ENCODE measurements at regions not wholly inside any gene's neighbourhood (a gene's known extent, or its start where the extent isn't known, plus 50 kb on each side); places are given as distances from the start of the nearest gene placed in this dataset.

- no peaks in the 10 kb centered on the region for H3K9me3 ChIP-seq (ENCODE audit: low read length)
- peak overlapping the region; percentile 38 for H2AFZ ChIP-seq (ENCODE audit: low read depth, low read length)
- peaks cover 38% of the 10 kb centered on the region for H3K4me1 ChIP-seq (ENCODE audit: insufficient read depth, low read length)
- H3K27me3 ChIP-seq (ENCODE audit: insufficient read depth, low read length): no peaks in the 10 kb centered on the region
- H3K4me3 ChIP-seq (ENCODE audit: low read length): peak overlapping the region; percentile 51
- H3K36me3 ChIP-seq (ENCODE audit: insufficient read depth, low read length): no peaks in the 10 kb centered on the region
Measured at GRCh38 chr3:115512565-115513415, 110.5 kb upstream of the GAP43 start.

GRCh38 chr3:115513416-115513800, 109.9 kb upstream of the GAP43 start:
- H3K9me3 ChIP-seq (ENCODE audit: low read length): no peaks in the 10 kb centered on the region
- H3K27me3 ChIP-seq (ENCODE audit: insufficient read depth, low read length): no peaks in the 10 kb centered on the region
- peak overlapping the region; percentile 51 for H3K4me3 ChIP-seq (ENCODE audit: low read length)
- peak overlapping the region; percentile 38 for H2AFZ ChIP-seq (ENCODE audit: low read depth, low read length)
- peaks cover 41% of the 10 kb centered on the region for H3K4me1 ChIP-seq (ENCODE audit: insufficient read depth, low read length)
- H3K36me3 ChIP-seq (ENCODE audit: insufficient read depth, low read length): no peaks in the 10 kb centered on the region

GRCh38 chr3:115517457-115518050, 105.8 kb upstream of the GAP43 start:
- peaks cover 34% of the 10 kb centered on the region for H3K4me1 ChIP-seq (ENCODE audit: insufficient read depth, low read length)
- H3K4me3 ChIP-seq (ENCODE audit: low read length): no peak overlapping the region
- no peak overlapping the region for H2AFZ ChIP-seq (ENCODE audit: low read depth, low read length)
- H3K27me3 ChIP-seq (ENCODE audit: insufficient read depth, low read length): no peaks in the 10 kb centered on the region
- H3K9me3 ChIP-seq (ENCODE audit: low read length): no peaks in the 10 kb centered on the region
- no peaks in the 10 kb centered on the region for H3K36me3 ChIP-seq (ENCODE audit: insufficient read depth, low read length)

GRCh38 chr3:115518100-115518852, 105.0 kb upstream of the GAP43 start:
- Histone ChIP-seq H3K4me1 (ENCODE audit: insufficient read depth, low read length) (peaks cover 30% of the 10 kb centered on the region), H2AFZ (ENCODE audit: low read depth, low read length) (no peak overlapping the region), H3K9me3 (ENCODE audit: low read length) (no peaks in the 10 kb centered on the region), H3K36me3 (ENCODE audit: insufficient read depth, low read length) (no peaks in the 10 kb centered on the region), H3K27me3 (ENCODE audit: insufficient read depth, low read length) (no peaks in the 10 kb centered on the region), H3K4me3 (ENCODE audit: low read length) (no peak overlapping the region)

- no peaks in the 10 kb centered on the region for H3K27me3 ChIP-seq (ENCODE audit: insufficient read depth, low read length)
- H3K36me3 ChIP-seq (ENCODE audit: insufficient read depth, low read length): no peaks in the 10 kb centered on the region
- no peak overlapping the region for H3K4me3 ChIP-seq (ENCODE audit: low read length)
- H2AFZ ChIP-seq (ENCODE audit: low read depth, low read length): no peak overlapping the region
- H3K9me3 ChIP-seq (ENCODE audit: low read length): no peaks in the 10 kb centered on the region
- H3K4me1 ChIP-seq (ENCODE audit: insufficient read depth, low read length): peaks cover 25% of the 10 kb centered on the region
Measured at GRCh38 chr3:115520241-115520640, 103.1 kb upstream of the GAP43 start.

- no peaks in the 10 kb centered on the region for H3K9me3 ChIP-seq (ENCODE audit: low read length)
- peaks cover 25% of the 10 kb centered on the region for H3K4me1 ChIP-seq (ENCODE audit: insufficient read depth, low read length)
- no peaks in the 10 kb centered on the region for H3K27me3 ChIP-seq (ENCODE audit: insufficient read depth, low read length)
- no peak overlapping the region for H2AFZ ChIP-seq (ENCODE audit: low read depth, low read length)
- H3K4me3 ChIP-seq (ENCODE audit: low read length): no peak overlapping the region
- no peaks in the 10 kb centered on the region for H3K36me3 ChIP-seq (ENCODE audit: insufficient read depth, low read length)
Measured at GRCh38 chr3:115520651-115521245, 102.6 kb upstream of the GAP43 start.

- Histone ChIP-seq H3K27me3 (ENCODE audit: insufficient read depth, low read length) (no peaks in the 10 kb centered on the region), H2AFZ (ENCODE audit: low read depth, low read length) (no peak overlapping the region), H3K36me3 (ENCODE audit: insufficient read depth, low read length) (no peaks in the 10 kb centered on the region), H3K9me3 (ENCODE audit: low read length) (peaks cover 2% of the 10 kb centered on the region), H3K4me3 (ENCODE audit: low read length) (no peak overlapping the region), H3K4me1 (ENCODE audit: insufficient read depth, low read length) (peaks cover 15% of the 10 kb centered on the region)
Measured at GRCh38 chr3:115523458-115523857, 99.9 kb upstream of the GAP43 start.

- peaks cover 2% of the 10 kb centered on the region for H3K9me3 ChIP-seq (ENCODE audit: low read length)
Measured at GRCh38 chr3:115524549-115524948, 98.8 kb upstream of the GAP43 start.

GRCh38 chr3:115525731-115526130, 97.6 kb upstream of the GAP43 start:
- Histone ChIP-seq H3K27me3 (ENCODE audit: insufficient read depth, low read length) (no peaks in the 10 kb centered on the region), H3K9me3 (ENCODE audit: low read length) (peaks cover 2% of the 10 kb centered on the region), H3K4me1 (ENCODE audit: insufficient read depth, low read length) (peaks cover 4% of the 10 kb centered on the region), H3K4me3 (ENCODE audit: low read length) (no peak overlapping the region), H2AFZ (ENCODE audit: low read depth, low read length) (no peak overlapping the region), H3K36me3 (ENCODE audit: insufficient read depth, low read length) (no peaks in the 10 kb centered on the region)

More at GRCh38 chr3:115524549-115524948, 98.8 kb upstream of the GAP43 start:
- Histone ChIP-seq H2AFZ (ENCODE audit: low read depth, low read length) (no peak overlapping the region), H3K36me3 (ENCODE audit: insufficient read depth, low read length) (no peaks in the 10 kb centered on the region), H3K4me3 (ENCODE audit: low read length) (no peak overlapping the region), H3K4me1 (ENCODE audit: insufficient read depth, low read length) (peaks cover 4% of the 10 kb centered on the region), H3K27me3 (ENCODE audit: insufficient read depth, low read length) (no peaks in the 10 kb centered on the region)

GRCh38 chr3:115533218-115533617, 90.1 kb upstream of the GAP43 start:
- H3K4me1 ChIP-seq (ENCODE audit: insufficient read depth, low read length): no peaks in the 10 kb centered on the region

GRCh38 chr3:115536171-115536570, 87.1 kb upstream of the GAP43 start:
- Histone ChIP-seq H3K4me3 (ENCODE audit: low read length) (no peak overlapping the region), H3K4me1 (ENCODE audit: insufficient read depth, low read length) (no peaks in the 10 kb centered on the region), H2AFZ (ENCODE audit: low read depth, low read length) (no peak overlapping the region)

More at GRCh38 chr3:115533218-115533617, 90.1 kb upstream of the GAP43 start:
- Histone ChIP-seq H3K36me3 (ENCODE audit: insufficient read depth, low read length) (no peaks in the 10 kb centered on the region), H3K4me3 (ENCODE audit: low read length) (no peak overlapping the region), H3K9me3 (ENCODE audit: low read length) (peaks cover 2% of the 10 kb centered on the region), H2AFZ (ENCODE audit: low read depth, low read length) (no peak overlapping the region), H3K27me3 (ENCODE audit: insufficient read depth, low read length) (no peaks in the 10 kb centered on the region)

GRCh38 chr3:115537669-115538068, 85.6 kb upstream of the GAP43 start:
- H3K27me3 ChIP-seq (ENCODE audit: insufficient read depth, low read length): no peaks in the 10 kb centered on the region
- peaks cover under 1% of the 10 kb centered on the region for H3K9me3 ChIP-seq (ENCODE audit: low read length)
- H3K4me3 ChIP-seq (ENCODE audit: low read length): no peak overlapping the region
- H3K4me1 ChIP-seq (ENCODE audit: insufficient read depth, low read length): no peaks in the 10 kb centered on the region
- H3K36me3 ChIP-seq (ENCODE audit: insufficient read depth, low read length): no peaks in the 10 kb centered on the region
- H2AFZ ChIP-seq (ENCODE audit: low read depth, low read length): no peak overlapping the region

More at GRCh38 chr3:115536171-115536570, 87.1 kb upstream of the GAP43 start:
- Histone ChIP-seq H3K9me3 (ENCODE audit: low read length) (peaks cover 2% of the 10 kb centered on the region), H3K27me3 (ENCODE audit: insufficient read depth, low read length) (no peaks in the 10 kb centered on the region), H3K36me3 (ENCODE audit: insufficient read depth, low read length) (no peaks in the 10 kb centered on the region)

- no peak overlapping the region for H2AFZ ChIP-seq (ENCODE audit: low read depth, low read length)
- no peaks in the 10 kb centered on the region for H3K9me3 ChIP-seq (ENCODE audit: low read length)
- peaks cover 20% of the 10 kb centered on the region for H3K4me1 ChIP-seq (ENCODE audit: insufficient read depth, low read length)
- no peaks in the 10 kb centered on the region for H3K27me3 ChIP-seq (ENCODE audit: insufficient read depth, low read length)
- no peak overlapping the region for H3K4me3 ChIP-seq (ENCODE audit: low read length)
- no peaks in the 10 kb centered on the region for H3K36me3 ChIP-seq (ENCODE audit: insufficient read depth, low read length)
Measured at GRCh38 chr3:115547207-115547606, 76.1 kb upstream of the GAP43 start.

Data from neuron (in vitro differentiated cells).